ENCODE measurements at regions not wholly inside any gene's neighbourhood (a gene's known extent, or its start where the extent isn't known, plus 50 kb on each side); places are given as distances from the start of the nearest gene placed in this dataset.
"Not testable (repeated sequence)": the region's sequence is repeated elsewhere in the genome, so short reads cannot be mapped to it uniquely, and the experiment has no call there.

DNA sequence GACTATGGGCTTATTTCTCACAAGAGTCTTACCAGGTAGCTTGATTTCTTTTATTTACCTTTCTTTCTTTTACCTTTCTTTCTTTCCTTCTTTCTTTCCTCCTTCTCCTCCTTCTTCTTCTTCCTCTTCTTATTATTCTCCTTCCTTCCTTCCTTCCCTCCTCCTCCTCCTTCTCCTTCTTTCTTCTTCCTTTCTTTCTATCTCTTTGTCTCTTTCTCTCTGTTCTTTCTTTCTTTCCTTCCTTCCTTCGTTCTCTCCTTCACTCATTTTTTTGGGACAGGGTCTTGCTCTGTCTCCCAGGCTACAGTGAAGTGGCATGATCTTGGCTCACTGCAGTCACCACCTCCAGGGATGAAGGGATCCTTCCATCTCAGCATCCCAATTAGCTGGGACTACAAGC, 363.6 kb upstream of the MAF start:
- DNase-seq: no peak

DNA sequence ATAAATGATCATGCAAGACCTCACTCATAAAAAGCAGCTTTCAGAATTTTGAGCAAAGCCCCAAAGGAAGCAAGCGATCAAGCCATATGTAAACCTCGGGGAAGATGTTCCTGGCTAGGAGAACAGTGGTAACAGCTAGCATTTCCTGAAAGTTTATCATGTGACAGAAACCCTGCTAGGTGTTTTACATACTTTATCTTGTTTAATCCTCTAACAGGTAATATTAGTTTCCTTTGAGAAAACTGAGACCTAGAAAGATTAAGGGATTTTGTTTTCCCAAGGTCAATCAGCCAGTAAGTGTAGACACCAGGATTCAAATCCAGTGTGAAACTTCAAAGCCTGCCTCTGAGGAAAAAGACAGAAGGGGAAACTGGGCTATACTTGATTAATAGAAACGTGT, 362.4 kb upstream of the MAF start:
- DNase-seq: no peak

DNA sequence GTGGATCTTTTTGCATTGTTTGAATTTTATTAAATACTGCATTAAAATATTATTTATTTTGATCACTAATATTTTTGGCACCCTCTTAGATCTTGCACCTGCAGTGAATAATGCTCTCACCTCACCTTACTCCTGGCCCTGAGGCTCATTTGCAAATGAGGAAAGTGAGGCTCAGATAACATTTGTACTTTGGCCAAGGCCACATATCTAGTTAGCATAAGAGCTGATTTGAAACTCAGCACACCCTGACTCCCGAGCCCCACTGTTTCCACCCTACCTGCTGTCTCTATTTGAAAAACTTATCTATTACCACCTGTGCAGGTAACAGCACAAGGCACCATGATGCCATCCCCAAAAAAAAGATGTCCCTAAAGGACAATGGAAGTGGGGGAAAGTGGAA, 358.7 kb upstream of the MAF start:
- DNase-seq: no peak

DNA sequence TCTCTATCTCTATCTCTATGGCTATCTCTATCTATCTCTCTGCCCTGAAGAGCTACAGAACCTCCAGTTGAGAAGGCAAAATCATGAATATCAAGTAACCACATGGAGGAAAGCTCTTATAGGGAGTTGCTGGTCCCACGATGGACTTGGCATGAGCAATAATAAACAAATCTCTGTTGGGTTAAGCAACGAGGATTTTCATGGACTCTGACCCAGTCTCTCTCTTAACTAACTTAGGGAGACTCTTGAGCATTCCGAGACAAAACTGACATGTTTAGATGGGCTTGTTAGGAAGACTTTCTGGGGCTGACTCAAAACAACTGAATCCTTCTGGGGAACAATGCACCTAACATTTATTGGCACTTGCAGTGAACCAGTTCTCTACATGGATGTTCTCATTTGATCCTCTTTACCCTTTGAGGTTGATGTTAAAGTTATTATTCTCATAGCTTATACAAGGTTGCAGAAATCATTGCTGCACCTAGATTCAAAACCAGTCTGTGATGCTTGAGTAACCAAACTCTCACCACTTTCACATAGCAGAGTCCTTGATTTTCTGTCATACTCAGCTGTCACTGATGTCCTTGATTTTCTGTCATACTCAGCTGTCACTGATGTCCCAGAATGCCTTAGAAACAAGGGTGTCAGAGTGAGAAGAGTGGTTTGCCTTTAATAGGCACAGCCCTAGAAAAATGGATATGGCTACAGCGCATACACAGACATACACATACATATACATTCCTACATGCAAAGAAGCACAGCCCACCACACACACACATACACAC, 354.6 kb upstream of the MAF start:
- DNase-seq: no peak

DNA sequence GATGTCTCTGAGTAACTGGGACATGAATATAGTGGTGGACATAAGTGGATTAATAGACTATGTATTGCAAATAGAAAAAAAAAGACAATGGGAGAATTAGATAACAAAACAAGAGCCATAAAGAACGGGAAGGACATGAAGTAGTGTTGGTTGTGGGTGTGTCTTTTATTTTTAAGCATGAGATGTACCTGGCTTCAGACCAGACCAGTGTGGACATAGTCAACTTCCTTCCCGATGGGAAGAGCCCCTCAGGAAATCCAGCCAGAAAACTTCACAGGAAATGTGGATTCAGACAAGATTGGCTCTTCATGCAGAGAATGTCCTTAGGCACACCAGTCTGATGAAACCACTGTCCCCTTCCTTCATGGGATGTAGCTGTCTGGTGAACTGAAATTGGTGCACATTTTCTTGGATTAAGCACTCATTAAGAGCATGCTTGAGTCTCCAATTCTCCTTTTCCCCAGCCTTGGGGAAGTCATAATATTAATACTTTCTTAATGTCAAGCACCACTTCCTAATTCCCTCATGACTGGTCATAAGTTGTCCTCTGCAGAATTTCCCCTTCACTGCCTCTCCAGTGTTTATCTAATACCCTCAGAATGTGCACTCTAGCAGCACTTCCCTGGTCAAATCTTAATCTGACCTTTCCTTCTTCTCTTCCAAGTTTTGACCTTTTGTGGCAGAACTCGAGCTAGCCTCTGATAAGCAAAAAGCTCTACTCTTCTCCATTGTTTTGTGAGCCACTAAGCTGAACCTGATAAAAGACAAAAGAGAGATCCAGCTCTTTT, 350.6 kb upstream of the MAF start:
- no peak for DNase-seq

DNA sequence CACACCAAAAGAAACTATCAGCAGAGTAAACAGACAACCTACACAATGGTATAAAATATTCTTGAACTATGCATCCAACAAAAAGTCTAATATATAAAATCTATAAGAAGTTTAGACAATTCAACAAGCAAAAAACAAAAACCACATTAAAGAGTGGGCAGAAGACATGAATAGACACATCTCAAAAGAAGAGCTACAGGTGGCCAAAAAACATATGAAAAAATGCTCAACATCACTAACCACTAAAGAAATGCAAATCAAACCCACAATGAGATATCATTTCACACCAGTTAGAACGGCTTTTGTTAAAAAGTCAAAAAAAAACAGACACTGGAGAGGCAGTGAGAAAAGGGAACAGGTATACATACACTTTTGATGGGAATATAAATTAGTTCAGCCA, 348.9 kb upstream of the MAF start:
- DNase-seq: no peak

DNA sequence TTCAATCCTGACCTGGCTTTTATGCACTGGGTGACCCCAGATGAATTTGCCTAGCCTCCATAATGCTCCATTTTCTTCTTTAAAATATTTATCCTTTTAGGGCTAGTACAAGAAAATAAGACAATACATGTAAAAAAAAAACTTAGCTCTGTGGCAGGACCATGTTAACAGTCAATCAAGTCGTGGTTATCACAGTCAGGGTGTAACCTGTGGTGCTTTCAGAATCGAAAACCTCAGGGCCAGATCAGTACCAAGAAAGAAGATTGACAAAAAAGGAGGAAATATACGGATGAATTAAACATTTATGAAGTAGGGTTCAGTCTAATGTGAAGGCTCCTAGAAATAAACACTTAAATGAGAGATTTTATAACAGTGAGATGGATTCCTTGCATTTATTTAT, 347.2 kb upstream of the MAF start:
- no peak for DNase-seq

DNA sequence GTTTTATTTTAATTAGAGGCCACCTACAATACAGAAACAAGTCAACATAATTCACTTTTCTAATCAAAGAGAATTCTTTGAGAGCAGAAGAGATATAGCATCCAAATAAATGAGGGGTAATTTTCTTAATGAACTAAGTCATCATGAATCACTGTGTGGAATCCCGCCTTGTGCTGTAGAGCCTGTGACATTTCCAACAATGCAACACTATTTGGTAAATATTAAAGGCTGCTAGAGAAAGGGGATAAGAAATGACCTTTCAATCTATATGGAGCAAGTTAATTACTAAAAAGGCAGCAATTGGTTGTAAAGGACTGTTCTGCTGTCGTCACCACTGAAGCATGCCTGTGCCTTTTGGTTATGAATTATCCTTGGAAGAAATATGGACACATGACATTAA, 345.7 kb upstream of the MAF start:
- no peak for DNase-seq

DNA sequence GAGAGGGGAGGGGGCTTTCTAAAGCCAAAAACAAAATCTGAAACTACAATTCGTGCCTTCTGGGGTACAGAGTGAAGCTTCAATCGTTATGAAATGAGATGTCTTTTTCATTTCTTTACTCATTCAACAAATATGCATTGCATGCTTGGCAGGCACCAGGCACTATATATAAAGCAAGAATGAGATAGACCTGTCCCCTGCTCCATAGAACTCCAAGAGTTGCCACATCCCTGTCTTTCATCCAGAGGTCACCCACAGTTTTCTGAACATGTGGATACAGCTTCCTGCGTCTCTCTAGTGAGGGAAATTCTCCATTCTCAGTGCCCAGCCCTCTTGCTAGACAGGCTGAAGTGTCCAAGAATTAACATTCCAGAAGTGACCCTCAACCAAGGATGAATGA, 343.2 kb upstream of the MAF start:
- no peak for DNase-seq

DNA sequence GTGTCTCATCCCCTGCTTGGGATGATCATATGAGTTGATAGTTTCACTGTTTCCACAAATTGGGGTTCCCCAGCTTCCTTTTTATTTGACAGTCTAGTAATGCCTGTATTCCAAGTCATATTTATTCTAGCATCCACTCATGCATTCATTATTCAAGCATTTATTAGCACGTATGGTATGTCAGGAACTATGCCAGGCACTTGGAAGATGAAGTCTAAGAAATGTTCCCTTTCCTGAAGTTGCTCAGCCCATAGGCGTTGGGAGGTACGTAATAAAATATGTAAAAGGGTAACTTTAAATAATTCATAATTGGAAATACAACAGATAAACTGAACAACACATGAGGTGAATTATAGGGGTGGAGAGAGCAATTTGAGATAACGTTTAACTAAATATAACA, 338.0 kb upstream of the MAF start:
- no peak for DNase-seq

DNA sequence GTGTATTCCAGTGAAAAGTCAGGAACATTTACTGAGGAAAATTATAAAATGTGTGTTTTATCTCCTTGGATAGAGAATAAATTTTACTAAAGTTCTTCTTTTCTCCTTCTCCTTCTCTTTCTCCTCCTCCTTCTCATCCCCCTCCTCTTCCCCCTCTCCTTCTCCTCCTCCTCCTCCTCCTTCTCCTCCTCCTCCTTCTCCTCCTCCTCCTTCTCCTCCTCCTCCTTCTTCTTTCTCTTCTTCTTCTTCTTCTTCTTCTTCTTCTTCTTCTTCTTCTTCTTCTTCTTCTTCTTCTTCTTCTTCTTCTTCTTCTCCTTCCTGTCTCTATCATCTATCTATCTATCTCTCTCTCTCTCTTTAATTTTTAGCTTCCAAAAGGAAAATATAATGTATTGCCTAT, 337.1 kb upstream of the MAF start:
- DNase-seq: not testable (repeated sequence)

DNA sequence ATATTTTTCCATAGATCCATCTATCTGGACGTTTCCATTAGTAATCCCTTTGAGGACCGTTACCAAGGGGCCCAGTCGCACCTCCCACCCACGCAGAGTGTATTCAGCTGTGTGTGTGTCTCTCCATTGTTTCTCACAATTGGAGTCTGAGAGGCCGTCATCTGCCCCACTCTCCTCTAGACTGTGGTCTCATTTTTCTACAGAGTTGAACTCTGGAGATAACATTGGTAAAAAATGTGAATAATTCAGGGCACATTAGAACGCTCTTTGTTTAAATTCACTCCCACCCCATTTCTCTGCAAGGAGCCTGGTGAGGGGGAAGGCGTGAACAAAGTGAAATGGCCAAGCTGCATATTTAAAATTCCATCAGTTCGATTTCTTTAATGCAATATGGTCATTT, 333.1 kb upstream of the MAF start:
- no peak for DNase-seq

DNA sequence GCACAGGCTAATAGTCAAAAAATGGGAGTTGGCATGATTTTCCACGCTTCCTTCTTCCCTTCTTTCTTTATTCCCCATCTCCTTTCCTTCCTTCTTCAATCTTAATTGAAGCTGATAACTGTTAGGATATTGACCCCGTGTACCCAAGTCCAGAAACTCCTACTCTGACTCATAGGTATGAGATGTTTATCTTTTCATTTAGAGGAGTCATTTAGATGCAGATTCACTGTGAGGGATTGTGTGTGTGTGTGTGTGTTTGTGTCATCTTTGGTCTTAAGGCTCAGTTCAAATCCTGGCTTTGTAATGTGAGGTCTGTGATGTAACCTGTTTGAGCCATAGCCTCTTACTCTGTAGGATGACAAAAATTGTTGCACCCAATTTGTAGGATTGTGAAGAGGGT, 332.0 kb upstream of the MAF start:
- DNase-seq: no peak

DNA sequence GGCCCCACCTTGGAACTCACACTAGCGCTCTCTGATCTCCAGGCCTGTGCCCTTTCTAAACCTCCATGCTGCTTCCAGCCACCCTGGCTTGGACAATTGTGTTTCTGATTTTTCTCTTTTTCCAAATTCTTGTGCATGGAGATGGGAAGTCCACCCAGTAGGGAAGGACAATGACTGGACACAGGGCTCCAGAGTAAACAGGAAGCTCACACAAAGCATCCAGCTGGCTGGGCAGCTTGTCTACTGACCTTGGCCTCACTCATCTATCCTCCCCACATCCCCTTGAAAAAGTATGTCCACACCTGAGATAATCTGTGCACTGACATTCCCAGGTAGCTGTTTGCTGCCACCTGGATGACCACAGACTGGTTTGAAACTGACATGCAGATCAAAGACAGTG, 331.2 kb upstream of the MAF start:
- DNase-seq: no peak

DNA sequence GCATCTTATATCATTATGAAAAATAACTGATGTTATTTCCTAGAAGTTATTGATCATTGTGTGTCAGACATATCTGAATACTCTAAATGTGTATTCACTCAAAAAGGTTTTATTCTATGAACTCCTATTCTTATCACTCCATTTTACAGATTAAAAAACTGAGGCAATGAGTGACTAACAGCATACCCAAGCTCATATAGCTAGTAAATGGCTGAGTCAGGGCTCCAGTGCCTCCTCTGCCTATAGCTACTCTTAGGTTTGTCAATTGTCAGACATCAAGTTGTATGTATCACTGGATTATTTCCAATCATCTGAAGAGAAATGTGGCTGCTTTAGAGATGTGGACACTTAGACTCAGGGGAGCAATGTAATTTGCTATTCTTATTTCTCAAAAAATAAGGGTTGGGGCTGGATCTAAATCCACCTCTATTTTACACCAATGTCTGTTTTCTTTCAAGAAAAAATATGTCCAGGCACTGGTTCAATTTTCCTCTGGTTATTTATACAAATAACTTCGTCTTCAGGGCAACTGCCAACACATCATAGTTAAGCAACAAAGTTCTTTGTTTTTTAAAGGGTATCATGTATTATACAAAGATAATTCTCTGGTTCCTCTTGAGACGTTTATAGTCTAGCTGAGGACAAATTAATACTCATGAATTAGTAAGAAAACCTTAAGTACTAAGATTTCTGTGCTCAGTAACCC, 328.9 kb upstream of the MAF start:
- DNase-seq: no peak

DNA sequence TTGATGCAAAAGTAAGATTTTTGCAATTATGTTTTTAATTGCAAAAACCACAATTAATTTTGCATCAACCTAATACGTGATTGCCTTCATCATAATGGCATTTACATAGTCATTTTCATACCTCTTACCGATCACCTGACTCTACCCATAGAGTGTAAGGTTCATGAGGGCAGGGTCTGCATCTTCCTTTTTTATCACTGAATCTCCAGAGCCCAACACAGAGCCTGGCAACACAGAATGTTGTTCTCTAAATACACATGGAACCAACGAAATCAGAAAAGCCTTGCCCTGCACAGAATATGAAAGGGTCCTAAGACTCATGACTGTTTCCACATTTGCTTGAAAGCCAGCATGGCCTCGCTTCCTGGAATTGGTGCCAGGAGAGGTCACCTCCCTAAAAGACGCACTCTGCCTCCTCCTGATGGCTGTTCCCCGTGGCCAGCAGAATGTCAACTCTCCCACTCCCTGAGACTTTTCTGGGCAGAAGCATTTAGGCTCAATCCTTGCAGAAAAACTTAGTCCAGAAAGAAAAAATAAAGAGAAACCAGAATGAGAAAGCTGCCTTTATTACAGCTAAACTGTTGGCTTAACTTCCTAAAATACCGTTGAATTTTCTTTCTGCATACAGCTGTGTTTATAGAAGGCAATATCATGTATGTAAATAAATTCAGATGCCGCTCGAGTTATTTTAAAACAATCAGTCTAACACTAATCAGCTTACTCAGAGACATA, 327.8 kb upstream of the MAF start:
- no peak for DNase-seq

DNA sequence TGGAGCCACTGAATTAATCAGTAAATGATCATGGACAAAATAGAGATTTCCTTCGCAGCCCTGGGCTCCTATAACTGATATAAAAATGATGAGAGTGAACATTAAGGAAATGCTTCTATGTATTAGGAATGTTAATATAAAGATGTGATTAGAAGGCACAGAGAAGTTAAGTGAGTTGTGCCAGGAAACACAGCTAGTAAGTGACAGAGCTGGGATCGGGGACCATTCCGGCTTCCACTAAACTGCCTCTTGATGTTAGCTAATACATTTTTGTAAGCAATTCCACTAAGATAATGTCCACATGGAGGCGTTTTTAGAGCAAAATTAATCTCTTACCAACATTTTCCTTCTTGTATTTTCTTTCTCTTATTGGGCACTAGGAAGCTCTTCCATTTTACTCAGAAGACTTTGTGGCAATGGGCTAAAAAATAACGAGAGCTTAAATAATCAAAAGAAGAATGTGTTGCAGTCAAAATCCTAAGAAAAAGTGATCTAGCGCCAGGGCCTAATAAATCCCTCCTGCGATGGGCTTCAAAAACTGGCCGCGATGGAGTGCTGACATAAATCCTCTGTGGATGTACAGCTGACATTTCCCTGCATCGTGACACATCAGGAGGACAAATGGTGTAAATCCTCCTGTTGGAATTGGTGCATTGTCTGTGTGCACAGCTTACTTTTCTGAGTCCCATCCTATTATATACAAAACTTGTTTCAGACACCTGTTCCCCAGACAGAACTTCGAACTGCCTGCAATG, 326.1 kb upstream of the MAF start:
- no peak for DNase-seq

DNA sequence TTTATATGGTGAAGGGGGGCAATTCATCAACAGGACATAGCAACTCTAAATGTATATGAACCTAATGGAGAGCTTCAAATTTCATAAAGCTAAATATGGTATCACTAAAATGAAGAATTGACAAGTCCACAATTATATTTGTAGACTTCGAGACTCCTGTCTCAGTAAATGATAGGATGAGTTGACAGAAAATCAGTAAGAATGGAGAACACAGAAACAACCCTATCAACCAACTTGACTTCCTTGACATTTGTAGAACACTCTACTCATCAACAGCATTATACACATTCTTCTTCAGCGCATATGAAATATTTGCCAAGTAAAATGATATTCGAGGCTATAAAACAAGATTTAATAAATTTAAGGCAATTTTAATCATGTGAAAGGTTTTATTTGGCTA, 322.9 kb upstream of the MAF start:
- DNase-seq: no peak

DNA sequence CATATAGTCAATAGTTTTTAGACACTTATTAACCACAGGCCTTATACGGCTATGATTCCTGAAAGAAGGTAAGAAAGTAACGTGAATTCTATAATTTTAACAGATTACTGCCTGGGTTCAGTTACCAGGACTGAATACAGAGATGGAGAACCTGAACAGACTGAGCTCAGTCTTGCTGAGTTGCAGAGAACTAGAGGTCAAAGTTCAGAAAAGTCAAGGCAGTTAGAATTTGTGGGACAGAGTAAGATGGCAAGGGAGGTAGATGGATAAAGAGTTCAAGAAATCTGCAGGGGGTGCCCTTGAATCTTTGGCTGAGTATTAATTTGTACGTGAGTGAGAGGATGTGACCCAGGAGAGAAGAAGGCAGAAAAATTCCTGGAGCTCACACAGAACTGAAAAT, 320.1 kb upstream of the MAF start:
- no peak for DNase-seq

DNA sequence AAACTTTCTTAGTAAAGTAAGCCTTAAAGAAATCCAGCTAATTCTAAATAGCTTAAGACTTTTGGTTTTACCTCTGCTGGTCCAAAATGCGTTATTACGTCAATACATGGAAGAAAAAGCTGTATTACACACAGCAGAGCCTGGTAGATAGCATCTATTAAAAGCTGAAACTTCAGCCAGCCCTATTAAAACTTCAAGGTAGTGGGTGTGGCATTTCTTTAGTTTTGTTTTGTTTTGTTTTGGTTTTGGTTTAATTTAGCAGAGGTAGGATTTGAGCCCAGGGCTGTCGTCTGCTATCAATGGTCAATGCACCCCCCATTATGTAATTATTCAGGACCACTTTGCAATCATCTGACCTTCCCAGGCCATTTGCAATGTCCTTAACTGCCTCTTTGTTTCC, 318.4 kb upstream of the MAF start:
- no peak for DNase-seq

DNA sequence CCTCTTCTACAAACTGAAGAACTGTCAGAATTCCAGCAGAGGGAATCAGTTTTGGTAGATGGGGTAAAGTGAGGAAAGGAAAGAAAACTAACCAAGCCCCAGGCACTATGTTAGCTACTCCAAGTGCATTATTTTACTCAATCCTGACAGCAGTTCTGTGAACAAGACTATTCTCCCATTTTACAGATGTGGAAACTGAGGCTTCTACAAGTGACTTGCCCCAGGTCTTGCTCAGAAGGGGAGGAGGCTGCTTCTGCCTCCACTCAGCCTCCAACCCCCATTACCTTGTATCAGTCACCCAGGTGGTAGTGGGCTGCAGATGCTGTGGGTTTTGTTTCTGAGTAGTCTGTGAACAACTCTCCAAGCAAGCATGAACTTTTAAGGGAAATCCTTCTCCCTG, 315.2 kb upstream of the MAF start:
- no peak for DNase-seq

DNA sequence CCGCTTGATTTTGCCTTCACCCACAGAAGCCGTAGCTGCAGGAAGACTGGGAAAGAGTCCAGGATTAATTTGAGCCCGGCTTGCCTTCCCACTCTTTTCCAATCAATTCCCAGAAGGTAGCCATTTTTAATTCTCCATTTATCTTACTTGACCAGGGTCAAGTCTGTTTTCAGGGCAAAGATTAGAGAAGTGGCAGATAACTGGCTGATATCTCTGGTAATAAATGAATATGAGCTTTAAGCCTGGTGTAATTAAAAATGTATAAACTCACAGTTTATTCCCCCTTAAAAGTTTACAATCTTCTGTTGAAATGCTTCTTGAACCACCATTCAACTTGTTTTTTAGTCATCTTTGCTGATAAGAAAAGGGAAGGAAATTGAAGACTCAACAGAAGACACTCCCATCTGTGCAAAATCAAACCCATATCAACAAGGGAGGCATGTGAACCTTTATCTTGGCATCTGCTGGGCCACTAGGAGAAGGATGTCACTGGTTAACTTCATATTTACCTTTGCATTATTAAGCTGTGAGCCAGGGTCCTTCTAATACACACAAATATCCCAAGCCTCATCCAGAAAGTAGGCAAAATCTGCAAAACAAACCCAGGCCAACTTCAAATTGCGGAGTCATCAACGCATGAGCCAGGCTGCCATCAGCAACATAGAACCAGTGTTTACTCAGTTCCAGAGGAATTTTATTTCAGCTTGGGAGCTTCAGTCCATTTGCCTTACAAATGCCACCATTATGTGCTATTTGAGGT, 314.6 kb upstream of the MAF start:
- DNase-seq: no peak
